GM19463 (cell line): ENCODE measurements at regions not wholly inside any gene's neighbourhood (a gene's known extent, or its start where the extent isn't known, plus 50 kb on each side); places are given as distances from the start of the nearest gene placed in this dataset.
A peak's percentile ranks its signal among the peaks of the same experiment; 100 is the strongest.

Experiments used
- ATAC-seq: cut with Tn5 transposase; IDR thresholded peaks from one replicate; pipeline ENCODE4 v1.9.1; 2021; ENCODE audit warnings: mild to moderate bottlenecking, moderate library complexity; ENCODE audit not compliant: unreplicated experiment

DNA sequence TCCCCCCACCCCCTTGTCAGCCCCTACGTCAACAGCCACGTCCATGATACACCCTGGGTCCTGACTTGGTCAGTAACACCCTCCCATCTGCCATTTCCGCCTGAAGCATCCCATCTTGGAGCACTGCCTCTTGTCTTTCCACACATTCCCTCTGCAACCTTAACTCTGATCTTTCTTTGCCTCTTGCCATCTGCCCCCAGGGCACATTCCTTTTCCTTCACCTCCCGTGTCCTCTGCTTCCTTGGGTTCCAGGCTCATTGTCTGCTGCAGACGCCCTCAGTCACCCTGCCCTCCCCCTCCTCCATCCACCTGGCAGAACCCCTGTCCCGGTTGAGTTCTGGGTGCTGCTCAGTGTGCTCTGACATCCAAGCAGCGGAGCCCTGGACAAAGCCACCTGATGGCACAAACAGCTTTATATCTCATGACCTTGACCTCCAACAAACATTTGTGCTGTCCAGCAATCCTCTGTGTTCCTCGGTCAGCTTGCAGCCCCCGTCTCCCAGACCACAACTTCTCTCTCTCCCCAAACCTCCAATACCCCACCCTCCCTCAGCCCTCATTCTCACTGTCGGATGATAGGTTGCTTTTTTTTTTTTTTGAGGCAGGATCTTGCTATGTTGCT is 97.7 kb upstream of the IER5L start:
- no peak for ATAC-seq

- no peak for ATAC-seq
These were observed 96.1 kb upstream of the IER5L start for GRCh38 chr9:129273941-129274684.

DNA sequence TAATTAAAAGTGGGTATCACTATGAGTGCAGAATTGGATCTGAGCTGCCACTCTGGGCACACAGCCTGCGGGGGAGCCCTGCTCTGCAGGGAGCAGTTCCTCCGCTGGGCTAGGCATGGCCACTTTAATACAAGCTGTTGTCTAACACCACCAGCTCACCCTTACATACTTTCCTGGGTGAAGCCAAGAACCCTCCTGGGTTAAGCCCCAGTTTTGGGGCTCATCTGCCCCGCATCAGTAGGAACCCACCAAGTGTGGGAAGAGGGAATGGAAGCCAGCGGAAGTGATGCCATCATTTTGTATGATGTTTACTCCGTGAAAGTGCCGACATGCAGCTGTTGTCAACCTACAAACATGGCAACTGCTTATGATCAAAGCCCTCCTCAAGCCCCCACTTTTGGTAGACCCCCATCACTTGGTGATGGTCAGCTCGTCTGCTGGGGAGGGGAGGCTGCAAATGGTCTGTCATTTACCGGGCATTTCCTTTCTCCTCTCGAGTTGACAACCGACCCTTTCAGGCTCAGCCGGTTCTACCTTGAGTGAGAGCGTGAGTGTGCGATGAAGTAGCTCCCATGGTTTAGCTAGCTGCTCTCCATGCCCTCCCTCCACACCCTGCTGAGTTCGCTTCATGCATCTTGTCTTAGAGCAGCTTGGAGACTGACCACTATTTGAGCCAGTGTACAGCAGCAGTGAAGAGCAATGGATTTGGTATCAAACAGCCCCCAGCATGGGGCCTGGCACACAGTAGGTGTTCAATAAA is 95.3 kb upstream of the IER5L start:
- ATAC-seq, result no peak

DNA sequence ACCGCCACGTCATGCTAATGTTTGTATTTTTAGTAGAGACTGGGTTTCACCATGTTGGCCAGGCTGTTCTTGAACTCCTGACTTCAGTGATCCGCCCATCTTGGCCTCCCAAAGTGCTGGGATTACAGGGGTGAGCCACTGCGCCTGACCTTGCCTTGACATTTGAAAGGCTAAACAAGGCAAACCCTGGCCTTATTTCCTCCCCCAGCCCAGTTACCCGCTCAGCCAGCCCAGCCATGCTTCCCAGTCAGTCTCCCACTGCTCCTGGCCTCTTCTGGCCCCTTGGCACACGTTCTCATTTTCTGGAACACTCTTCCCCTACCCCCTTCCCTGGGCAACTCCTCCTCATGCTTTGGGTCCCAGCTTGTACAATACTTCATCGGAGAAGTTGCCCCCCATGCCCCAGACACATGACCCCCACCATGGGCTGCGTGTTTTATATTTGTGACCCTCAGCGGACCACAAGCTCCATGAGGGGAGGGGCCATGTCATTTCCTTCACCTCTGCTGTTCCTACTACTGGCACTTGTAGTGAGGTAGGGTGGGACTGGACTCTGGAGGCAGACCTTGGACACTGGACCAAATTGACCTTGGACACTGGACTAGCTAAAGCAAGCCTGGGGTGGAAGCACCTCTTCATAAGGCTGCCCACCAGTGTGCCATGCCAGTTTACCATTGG is 94.4 kb upstream of the IER5L start:
- ATAC-seq, result no peak

DNA sequence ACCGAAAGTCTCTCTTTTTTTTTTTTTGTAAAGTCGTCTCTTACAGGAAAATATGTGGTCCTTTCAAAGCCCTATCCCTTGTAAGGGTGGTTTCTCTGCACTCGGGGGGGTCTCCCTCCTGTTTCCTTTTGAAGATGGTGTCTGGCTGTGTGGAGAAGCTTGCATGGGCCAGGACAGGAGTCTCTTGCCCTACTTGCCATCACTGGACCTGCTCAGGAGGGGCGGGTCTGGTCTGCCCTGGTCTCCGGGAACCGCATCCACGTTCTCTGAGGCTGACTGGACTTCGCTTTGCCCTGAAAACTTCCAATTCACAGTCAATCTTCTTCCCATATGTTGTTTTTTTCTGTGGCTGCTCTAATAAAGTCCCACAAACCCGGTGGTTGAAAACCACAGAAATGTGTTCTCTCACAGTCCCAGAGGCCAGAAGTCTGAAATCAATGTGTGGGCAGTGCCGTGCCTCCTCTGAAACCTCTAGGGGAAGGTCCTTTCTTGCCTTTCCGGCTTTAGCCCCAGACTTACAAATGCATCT is 92.9 kb upstream of the IER5L start:
- peak; percentile 69 for ATAC-seq

GRCh38 chr9:129270205-129270604 is 92.1 kb upstream of the IER5L start:
- peak; percentile 62 for ATAC-seq

DNA sequence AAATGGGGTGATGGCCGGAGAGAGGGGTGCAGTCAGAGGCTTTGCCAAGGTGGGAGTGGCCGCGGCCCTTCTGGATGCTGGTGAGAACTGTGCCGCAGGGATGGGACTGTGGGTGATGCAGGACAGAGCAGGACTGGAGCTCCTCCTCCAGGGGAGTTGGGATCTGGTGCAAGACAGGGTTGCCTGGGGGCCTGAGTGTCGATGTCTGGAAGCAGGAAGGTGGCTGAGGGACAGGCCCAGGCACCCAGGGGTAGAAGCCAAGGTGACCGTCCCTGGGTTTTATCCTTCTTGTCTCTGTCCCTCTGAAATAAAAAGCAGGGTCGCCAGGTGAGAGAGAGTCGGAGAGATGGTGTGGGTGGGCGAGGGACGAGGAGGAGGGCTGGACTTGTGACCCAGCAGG is 89.1 kb upstream of the IER5L start:
- ATAC-seq, result no peak

DNA sequence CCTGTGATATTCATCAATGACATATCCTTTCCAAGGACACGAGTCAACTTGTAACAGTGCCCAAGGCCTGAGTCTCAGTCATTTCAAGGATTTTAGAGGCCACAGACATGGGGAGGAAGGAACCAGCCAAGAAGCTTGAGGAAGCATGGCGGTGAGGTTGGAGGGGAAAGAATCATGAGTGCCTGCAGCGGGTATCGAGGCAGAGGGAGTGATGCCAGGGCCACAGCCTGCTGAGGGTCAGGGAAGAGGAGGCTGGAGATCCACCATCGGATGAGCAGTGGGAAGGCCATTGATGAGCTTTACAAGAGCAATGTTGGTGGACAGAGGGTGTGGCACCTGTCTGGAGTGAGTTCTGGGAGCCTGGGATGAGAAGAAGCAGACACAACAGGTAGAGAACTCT is 88.5 kb upstream of the IER5L start:
- no peak for ATAC-seq

- no peak for ATAC-seq
These were observed 86.3 kb upstream of the IER5L start for GRCh38 chr9:129264388-129264787.

DNA sequence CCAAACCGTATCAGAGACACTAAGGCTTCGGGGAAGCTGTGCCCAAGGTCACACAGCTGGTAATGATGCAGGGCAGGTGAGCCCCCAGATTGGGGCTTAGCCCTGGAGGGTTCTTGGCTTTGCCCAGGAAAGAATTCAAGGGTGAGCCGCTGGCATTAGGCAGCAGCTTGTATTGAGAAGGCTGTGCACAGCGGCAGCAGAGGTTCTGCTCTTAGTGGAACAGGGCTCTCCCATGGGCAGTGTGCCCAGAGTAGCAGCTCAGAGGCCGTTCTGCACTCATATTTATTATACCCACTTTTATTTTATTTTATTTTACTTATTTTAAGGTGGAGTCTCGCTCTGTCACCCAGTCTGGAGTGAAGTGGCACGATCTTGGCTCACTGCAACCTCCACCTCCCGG is 85.8 kb upstream of the IER5L start:
- no peak for ATAC-seq

GRCh38 chr9:129262261-129262660 is 84.2 kb upstream of the IER5L start:
- no peak for ATAC-seq

GRCh38 chr9:129259375-129259774 is 81.3 kb upstream of the IER5L start:
- ATAC-seq, result no peak

DNA sequence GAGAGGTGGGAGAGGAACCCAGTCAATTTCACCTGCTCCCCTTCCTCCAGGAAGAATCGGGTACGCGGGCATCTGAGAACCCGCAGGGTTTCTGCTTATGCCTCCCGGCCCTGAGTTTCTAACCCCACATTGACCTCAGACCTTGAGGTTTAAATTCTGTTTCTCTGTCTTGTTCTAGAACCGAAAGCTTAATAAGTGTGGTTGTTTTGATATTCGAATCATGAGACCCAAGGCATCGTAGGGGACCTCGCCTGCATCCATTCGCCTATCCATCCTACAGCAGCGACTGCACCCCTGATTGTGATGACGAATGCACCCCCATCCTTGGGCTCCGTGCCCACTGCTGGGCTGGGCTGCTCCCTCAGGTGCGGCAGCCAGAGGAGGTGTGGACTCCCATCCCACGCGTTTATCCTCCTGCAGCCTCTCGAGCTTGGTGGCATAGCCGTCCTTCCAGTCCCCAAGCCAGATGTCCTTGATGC is 80.8 kb upstream of the IER5L start:
- ATAC-seq, result no peak

- no peak for ATAC-seq
These were observed 80.2 kb upstream of the IER5L start for GRCh38 chr9:129258124-129258822.

DNA sequence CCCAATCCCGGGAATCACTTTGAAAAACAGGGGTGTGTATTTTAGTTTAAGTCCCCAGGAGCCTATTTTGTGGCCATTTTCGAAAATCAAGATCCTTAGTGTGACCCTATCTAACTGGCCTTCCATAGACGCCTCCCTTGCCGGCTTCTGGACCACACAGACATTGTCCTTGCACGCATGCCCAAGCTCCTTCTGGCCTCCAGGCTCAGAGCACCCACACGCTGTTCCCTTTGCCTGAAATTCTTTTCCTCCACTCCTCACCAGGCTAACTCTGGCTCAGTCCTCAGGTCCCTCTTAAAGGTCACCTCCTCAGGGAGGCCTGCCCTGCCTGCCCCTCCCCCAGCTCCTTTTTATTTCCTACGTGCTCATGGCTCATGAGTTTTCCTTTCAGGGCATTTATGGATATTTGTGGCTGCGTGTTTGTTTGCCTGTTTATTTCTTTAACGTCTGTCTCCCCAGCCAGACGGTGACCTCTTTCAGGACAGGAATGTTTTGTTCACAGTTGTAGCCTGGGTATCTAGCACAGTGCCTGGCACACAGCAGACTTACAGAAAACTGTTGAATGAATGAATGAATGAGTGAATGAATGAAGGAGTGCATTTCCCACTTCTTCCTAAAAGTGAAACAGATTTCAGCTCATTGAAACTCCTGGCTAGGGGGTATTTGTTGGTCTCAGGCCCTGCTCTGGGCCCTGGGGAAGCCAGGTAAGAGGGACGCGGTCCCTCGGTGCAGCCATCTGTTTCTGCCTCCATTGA is 79.1 kb upstream of the IER5L start:
- no peak for ATAC-seq

DNA sequence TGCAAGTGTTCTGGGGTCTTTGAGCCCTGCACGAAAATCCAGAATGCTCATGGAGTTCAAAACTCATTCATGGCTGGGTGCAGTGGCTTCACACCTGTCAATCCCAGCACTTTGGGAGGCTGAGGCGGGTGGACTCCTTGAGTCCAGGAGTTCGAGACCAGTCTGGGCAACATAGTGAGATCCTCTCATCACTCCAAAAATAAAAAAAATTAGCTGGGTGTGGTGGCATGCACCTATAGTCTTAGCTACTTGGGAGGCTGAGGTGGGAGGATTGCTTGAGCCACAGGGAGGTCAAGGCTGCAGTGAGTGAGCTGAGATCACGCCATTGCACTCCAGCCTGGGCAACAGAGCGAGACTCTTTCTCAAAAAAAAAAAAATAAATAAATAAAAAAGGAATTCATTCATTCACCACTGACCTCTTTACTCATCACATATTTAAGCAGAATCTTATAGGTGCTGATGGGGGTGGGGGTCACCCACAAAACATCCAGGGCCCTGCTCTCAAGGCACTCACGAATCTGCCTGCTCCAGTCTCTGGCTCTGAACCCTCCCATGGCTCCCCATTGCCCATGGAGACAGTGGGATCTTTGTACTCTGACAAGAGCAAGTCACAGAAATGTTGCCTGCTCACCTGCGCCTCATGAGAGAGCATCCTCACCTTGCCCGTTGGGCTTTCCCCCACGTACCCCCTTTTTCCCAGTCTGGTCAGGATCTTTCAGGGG is 76.7 kb upstream of the IER5L start:
- no peak for ATAC-seq

DNA sequence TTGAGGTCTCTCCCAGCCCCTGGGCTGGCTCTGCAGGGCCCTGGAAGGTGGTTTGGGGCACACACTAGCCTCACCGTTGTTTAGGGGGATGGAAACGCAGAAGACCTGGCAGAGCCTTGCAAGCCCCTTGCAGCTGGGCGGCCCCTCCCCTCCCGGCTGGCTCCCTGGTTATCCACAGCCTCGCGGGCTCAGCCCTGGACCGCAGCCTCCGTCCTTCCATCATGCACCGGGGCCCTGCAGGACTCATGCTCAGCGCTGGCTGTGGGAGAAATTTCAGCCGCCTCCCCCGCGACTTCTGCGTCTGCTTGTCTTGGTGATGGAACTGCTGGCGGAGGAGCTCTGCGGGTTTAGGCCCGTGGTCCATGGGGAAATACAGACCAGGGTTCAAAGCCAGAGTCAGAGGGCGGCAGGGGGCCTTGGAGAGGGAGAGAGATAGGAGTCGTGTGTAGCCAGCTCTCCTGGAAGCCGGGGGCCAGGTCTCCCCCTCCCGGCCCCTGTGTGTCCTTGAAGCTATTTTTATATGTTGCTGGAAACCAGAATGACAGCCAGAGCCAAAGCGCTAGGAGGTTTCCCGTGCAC is 75.8 kb upstream of the IER5L start:
- no peak for ATAC-seq

DNA sequence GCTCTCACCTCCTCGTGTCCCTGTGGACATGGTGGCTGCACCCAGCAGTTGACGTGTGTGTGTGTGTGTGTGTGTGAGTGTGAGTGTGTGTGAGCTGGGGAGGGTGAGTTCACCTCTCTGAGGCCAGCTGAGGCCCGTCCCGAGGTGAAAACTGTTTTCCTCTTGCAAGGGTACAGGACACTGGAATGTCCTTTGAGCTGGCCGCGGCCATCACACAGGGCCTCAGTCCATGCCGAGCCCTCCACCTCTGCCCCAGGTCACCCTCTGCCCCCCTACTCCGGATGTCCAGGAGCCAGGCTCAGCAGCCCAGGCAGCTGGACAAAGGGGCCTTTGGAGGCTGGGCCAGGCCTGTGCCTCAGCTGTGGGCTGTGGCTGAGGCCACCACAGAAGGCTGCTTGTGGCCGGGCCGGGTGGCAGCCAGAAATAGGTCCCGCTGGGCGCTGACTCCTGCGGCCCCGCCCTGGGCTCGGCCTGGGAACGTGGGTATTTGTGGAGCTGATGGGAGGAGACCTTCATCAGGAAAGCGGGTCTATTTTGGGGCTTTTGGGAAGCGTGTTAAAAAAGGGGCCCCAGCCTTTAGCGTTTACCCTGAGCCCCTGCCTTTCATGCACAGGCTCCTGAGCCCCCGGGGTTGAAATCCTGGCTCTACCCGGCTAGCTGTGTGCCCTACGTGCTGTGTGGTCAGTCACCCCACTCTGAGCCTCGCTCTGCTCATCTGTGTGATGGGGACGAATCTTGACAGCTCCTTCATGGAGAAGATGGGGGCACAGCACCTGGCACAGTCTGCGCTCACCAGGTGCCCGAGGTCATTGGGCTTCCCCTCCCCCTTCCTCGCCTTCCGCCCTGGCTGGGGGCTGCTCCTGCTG is 75.1 kb upstream of the IER5L start:
- ATAC-seq, result no peak
